Natural killer cell treated with Interleukin-12 subunit alpha and Interleukin-12 subunit beta and Interleukin-15 and Interleukin-18, amount 100 ng/mL, for 72 hours (primary cell): ENCODE measurements at regions not wholly inside any gene's neighbourhood (a gene's known extent, or its start where the extent isn't known, plus 50 kb on each side); places are given as distances from the start of the nearest gene placed in this dataset.

Experiments used
- ATAC-seq, 2 donors: fragments of 150-1000 bp; cut with Tn5 transposase in 1 of 2; sonication (Bioruptor Pico), chemical (Tn5 transposase) in 1 of 2; 2 replicates each; pipeline ENCODE4 v1.10.0; 2021
- DNase-seq: peaks from one replicate; pipeline ENCODE4 v3.0.0; 2022; ENCODE audit warnings: low spot score
- H3K27ac Mint-ChIP-seq, 2 donors: 1 replicate in 1 of 2; 2 replicates in 1 of 2; pipeline ENCODE4 v1.8.0; 2022; ENCODE audit warnings: mixed read lengths in 2 of 2, mild to moderate bottlenecking in 1 of 2, moderate library complexity in 1 of 2
- H3K27me3 Mint-ChIP-seq, 2 donors: 1 replicate in 1 of 2; 2 replicates in 1 of 2; pipeline ENCODE4 v1.8.0; 2022; ENCODE audit warnings: mixed read lengths in 2 of 2
- H3K36me3 Mint-ChIP-seq: one replicate; pipeline ENCODE4 v1.8.0; 2022; ENCODE audit warnings: mixed read lengths
- H3K4me1 Mint-ChIP-seq, 2 donors: 1 replicate in 1 of 2; 2 replicates in 1 of 2; pipeline ENCODE4 v1.8.0; 2022; ENCODE audit warnings: low read depth in 2 of 2, mixed read lengths in 2 of 2, mild to moderate bottlenecking in 1 of 2
- H3K4me3 Mint-ChIP-seq: one replicate; pipeline ENCODE4 v1.8.0; 2022; ENCODE audit warnings: mixed read lengths
- H3K9me3 Mint-ChIP-seq: 2 replicates; pipeline ENCODE4 v1.8.0; 2022; ENCODE audit warnings: mixed read lengths

- H3K9me3 Mint-ChIP-seq = no peaks in the 10 kb centered on the region
- H3K27ac Mint-ChIP-seq = no peak overlapping the region
- DNase-seq = no peak
- H3K36me3 Mint-ChIP-seq = no peaks in the 10 kb centered on the region
- no peak for ATAC-seq
- no peak overlapping the region for H3K4me3 Mint-ChIP-seq
- no peaks in the 10 kb centered on the region for H3K27me3 Mint-ChIP-seq
- H3K4me1 Mint-ChIP-seq = peaks cover 7 to 15% of the 10 kb centered on the region in 2 donors
These were observed 248.1 kb downstream of the PIK3R1 start for GRCh38 chr5:68463606-68464005.

GRCh38 chr5:68464424-68464823 is 248.9 kb downstream of the PIK3R1 start:
- ATAC-seq = peak; percentile 95 to 96
- no peaks in the 10 kb centered on the region for H3K9me3 Mint-ChIP-seq
- peak; percentile 84 for DNase-seq
- no peaks in the 10 kb centered on the region for H3K36me3 Mint-ChIP-seq
- peaks cover 0 to 7% of the 10 kb centered on the region in 2 donors for H3K4me1 Mint-ChIP-seq
- no peak overlapping the region for H3K4me3 Mint-ChIP-seq
- H3K27ac Mint-ChIP-seq = no peak overlapping the region
- H3K27me3 Mint-ChIP-seq = no peaks in the 10 kb centered on the region

GRCh38 chr5:68465133-68465532 is 249.6 kb downstream of the PIK3R1 start:
- H3K4me1 Mint-ChIP-seq = peaks cover 0 to under 1% of the 10 kb centered on the region in 2 donors
- no peaks in the 10 kb centered on the region for H3K9me3 Mint-ChIP-seq
- DNase-seq (peak; percentile 66), ATAC-seq (peak; percentile 25 to 41)
- no peaks in the 10 kb centered on the region for H3K27me3 Mint-ChIP-seq
- no peak overlapping the region for H3K27ac Mint-ChIP-seq
- H3K36me3 Mint-ChIP-seq = no peaks in the 10 kb centered on the region
- H3K4me3 Mint-ChIP-seq = no peak overlapping the region

GRCh38 chr5:68465934-68466551 is 250.5 kb downstream of the PIK3R1 start:
- peaks cover 0 to 9% of the 10 kb centered on the region in 2 donors for H3K27me3 Mint-ChIP-seq
- no peak overlapping the region for H3K27ac Mint-ChIP-seq
- no peak overlapping the region for H3K4me3 Mint-ChIP-seq
- no peaks in the 10 kb centered on the region for H3K36me3 Mint-ChIP-seq
- peaks cover 0 to 2% of the 10 kb centered on the region in 2 donors for H3K4me1 Mint-ChIP-seq
- no peaks in the 10 kb centered on the region for H3K9me3 Mint-ChIP-seq
- DNase-seq = no peak
- ATAC-seq = no peak

- no peak for DNase-seq
- Mint-ChIP-seq H3K27me3 (peaks cover 0 to 14% of the 10 kb centered on the region in 2 donors), H3K36me3 (no peaks in the 10 kb centered on the region), H3K4me1 (peaks cover 0 to 2% of the 10 kb centered on the region in 2 donors), H3K4me3 (no peak overlapping the region), H3K27ac (peak overlapping the region in 1 of 2 donors; percentile 72), H3K9me3 (no peaks in the 10 kb centered on the region)
- ATAC-seq = no peak
These were observed 251.7 kb downstream of the PIK3R1 start for GRCh38 chr5:68467208-68467607.

- ATAC-seq (no peak), DNase-seq (no peak)
- Mint-ChIP-seq H3K27me3 (peaks cover under 1 to 14% of the 10 kb centered on the region in 2 donors), H3K4me3 (no peak overlapping the region), H3K36me3 (no peaks in the 10 kb centered on the region), H3K9me3 (no peaks in the 10 kb centered on the region), H3K27ac (peak overlapping the region in 1 of 2 donors; percentile 72), H3K4me1 (peaks cover 0 to 2% of the 10 kb centered on the region in 2 donors)
These were observed 252.2 kb downstream of the PIK3R1 start for GRCh38 chr5:68467794-68468193.

GRCh38 chr5:68468322-68468721 is 252.8 kb downstream of the PIK3R1 start:
- H3K9me3 Mint-ChIP-seq = no peaks in the 10 kb centered on the region
- no peaks in the 10 kb centered on the region for H3K36me3 Mint-ChIP-seq
- no peak overlapping the region for H3K27ac Mint-ChIP-seq
- peaks cover 0 to 2% of the 10 kb centered on the region in 2 donors for H3K4me1 Mint-ChIP-seq
- no peak overlapping the region for H3K4me3 Mint-ChIP-seq
- DNase-seq (no peak), ATAC-seq (no peak)
- peaks cover 3 to 14% of the 10 kb centered on the region in 2 donors for H3K27me3 Mint-ChIP-seq

GRCh38 chr5:68475476-68475983 is 260.0 kb downstream of the PIK3R1 start:
- Mint-ChIP-seq H3K36me3 (no peaks in the 10 kb centered on the region), H3K9me3 (no peaks in the 10 kb centered on the region), H3K4me1 (no peaks in the 10 kb centered on the region), H3K27me3 (peaks cover 3 to 10% of the 10 kb centered on the region in 2 donors), H3K27ac (no peak overlapping the region), H3K4me3 (no peak overlapping the region)
- no peak for DNase-seq
- no peak for ATAC-seq

- no peak overlapping the region for H3K27ac Mint-ChIP-seq
- H3K36me3 Mint-ChIP-seq = no peaks in the 10 kb centered on the region
- H3K4me1 Mint-ChIP-seq = no peaks in the 10 kb centered on the region
- no peak overlapping the region for H3K4me3 Mint-ChIP-seq
- no peak for ATAC-seq
- peaks cover 0 to 3% of the 10 kb centered on the region in 2 donors for H3K27me3 Mint-ChIP-seq
- DNase-seq = no peak
- H3K9me3 Mint-ChIP-seq = no peaks in the 10 kb centered on the region
These were observed 261.3 kb downstream of the PIK3R1 start for GRCh38 chr5:68476854-68477253.

GRCh38 chr5:68478301-68479095 is 262.9 kb downstream of the PIK3R1 start:
- Mint-ChIP-seq H3K36me3 (no peaks in the 10 kb centered on the region), H3K27me3 (peaks cover 8% of the 10 kb centered on the region in 2 donors), H3K27ac (peak overlapping the region in 1 of 2 donors; percentile 47), H3K4me3 (no peak overlapping the region), H3K9me3 (peaks cover 4% of the 10 kb centered on the region), H3K4me1 (no peaks in the 10 kb centered on the region)
- DNase-seq (no peak), ATAC-seq (no peak)

- DNase-seq (no peak), ATAC-seq (no peak)
- Mint-ChIP-seq H3K4me1 (no peaks in the 10 kb centered on the region), H3K4me3 (no peak overlapping the region), H3K27ac (no peak overlapping the region), H3K9me3 (peaks cover 4% of the 10 kb centered on the region), H3K27me3 (peaks cover 8 to 11% of the 10 kb centered on the region in 2 donors), H3K36me3 (no peaks in the 10 kb centered on the region)
These were observed 264.0 kb downstream of the PIK3R1 start for GRCh38 chr5:68479524-68479923.

- Mint-ChIP-seq H3K4me1 (no peaks in the 10 kb centered on the region), H3K27ac (no peak overlapping the region), H3K4me3 (no peak overlapping the region), H3K36me3 (no peaks in the 10 kb centered on the region), H3K27me3 (peaks cover 8 to 11% of the 10 kb centered on the region in 2 donors), H3K9me3 (peaks cover 4% of the 10 kb centered on the region)
- ATAC-seq = no peak
- DNase-seq = no peak
These were observed 264.9 kb downstream of the PIK3R1 start for GRCh38 chr5:68480335-68480940.

- DNase-seq (no peak), ATAC-seq (no peak)
- Mint-ChIP-seq H3K4me1 (peaks cover 0 to 4% of the 10 kb centered on the region in 2 donors), H3K27me3 (peaks cover 17 to 23% of the 10 kb centered on the region in 2 donors), H3K9me3 (peaks cover 4% of the 10 kb centered on the region), H3K36me3 (no peaks in the 10 kb centered on the region), H3K4me3 (no peak overlapping the region), H3K27ac (no peak overlapping the region)
These were observed 266.6 kb downstream of the PIK3R1 start for GRCh38 chr5:68482199-68482598.
